Nephron (organoid): ENCODE measurements at regions not wholly inside any gene's neighbourhood (a gene's known extent, or its start where the extent isn't known, plus 50 kb on each side); places are given as distances from the start of the nearest gene placed in this dataset.
A peak's percentile ranks its signal among the peaks of the same experiment; 100 is the strongest.

Experiments used
- H3K27ac Mint-ChIP-seq, 3 experiments: 2 replicates each; pipeline ENCODE4 v1.8.0; 2020; ENCODE audit warnings: mixed read lengths in 3 of 3, mild to moderate bottlenecking in 2 of 3, moderate library complexity in 1 of 3
- H3K27me3 Mint-ChIP-seq: 2 replicates; pipeline ENCODE4 v1.8.0; 2021; ENCODE audit warnings: low read depth, mild to moderate bottlenecking, moderate library complexity, mixed read lengths
- H3K36me3 Mint-ChIP-seq: 2 replicates; pipeline ENCODE4 v1.8.0; 2020; ENCODE audit warnings: low read depth, mixed read lengths
- H3K4me1 Mint-ChIP-seq: 2 replicates; pipeline ENCODE4 v1.8.0; 2020; ENCODE audit warnings: mixed read lengths
- H3K4me3 Mint-ChIP-seq, 3 experiments: 2 replicates each; pipeline ENCODE4 v1.8.0; 2020; ENCODE audit warnings: mild to moderate bottlenecking in 3 of 3, mixed read lengths in 3 of 3, moderate library complexity in 2 of 3
- H3K9me3 Mint-ChIP-seq: 2 replicates; pipeline ENCODE4 v1.8.0; 2020; ENCODE audit warnings: mixed read lengths
- CTCF ChIP-seq, 3 experiments: fragments of 200-600 bp; sonication (generic); IDR thresholded peaks; one replicate each; pipeline ENCODE4 v1.5.0; 2021; ENCODE audit warnings: antibody characterized with exemption in 3 of 3; ENCODE audit not compliant: unreplicated experiment in 3 of 3

- no peak overlapping the region for H3K27ac Mint-ChIP-seq
- H3K9me3 Mint-ChIP-seq: peaks cover 3% of the 10 kb centered on the region
- peaks cover 92% of the 10 kb centered on the region for H3K27me3 Mint-ChIP-seq
- peaks cover 13% of the 10 kb centered on the region for H3K4me1 Mint-ChIP-seq
- no peaks in the 10 kb centered on the region for H3K36me3 Mint-ChIP-seq
- no peak for TF ChIP-seq CTCF (IDR thresholded peaks at IDR 0.05; ENCODE audit: unreplicated experiment in 3 of 3)
- H3K4me3 Mint-ChIP-seq: no peak overlapping the region
Observed at GRCh38 chr16:86070971-86071370, 172.0 kb downstream of the IRF8 start.

DNA sequence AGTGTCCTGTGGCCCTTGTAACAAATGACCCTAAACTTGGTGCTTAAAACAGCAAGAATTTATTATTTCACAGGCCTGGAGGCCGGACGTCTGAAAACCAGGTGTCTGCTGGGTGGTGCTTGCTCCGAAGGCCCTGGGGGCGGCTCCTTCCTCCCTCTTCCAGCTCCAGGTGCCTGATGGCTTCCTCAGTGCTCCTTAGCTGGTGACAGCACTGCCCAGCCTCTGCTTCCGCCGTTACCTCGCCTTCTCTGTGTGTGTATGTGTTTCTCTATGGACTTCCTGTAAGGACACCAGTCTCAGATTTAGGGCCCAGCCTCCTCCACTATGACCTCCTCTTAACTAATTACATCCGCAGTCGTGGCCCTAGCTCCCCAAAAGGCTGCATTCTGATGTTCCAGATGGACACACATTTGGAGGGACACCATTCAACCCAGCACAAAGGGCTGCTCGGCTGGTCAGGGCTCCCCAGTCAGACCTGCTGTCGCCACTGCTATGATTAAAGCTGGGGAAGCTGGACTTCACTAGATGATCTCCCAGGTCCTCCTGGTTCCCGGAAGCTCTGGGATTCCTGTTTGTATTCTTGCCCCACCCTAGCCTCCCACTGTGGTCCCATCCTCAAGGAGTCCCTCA is 172.8 kb downstream of the IRF8 start:
- no peak for TF ChIP-seq CTCF (IDR thresholded peaks at IDR 0.05; ENCODE audit: unreplicated experiment in 3 of 3)
- no peak overlapping the region for H3K27ac Mint-ChIP-seq
- H3K36me3 Mint-ChIP-seq: no peaks in the 10 kb centered on the region
- H3K4me1 Mint-ChIP-seq: peaks cover 13% of the 10 kb centered on the region
- H3K9me3 Mint-ChIP-seq: peaks cover 3% of the 10 kb centered on the region
- H3K27me3 Mint-ChIP-seq: peaks cover 90% of the 10 kb centered on the region
- no peak overlapping the region for H3K4me3 Mint-ChIP-seq

DNA sequence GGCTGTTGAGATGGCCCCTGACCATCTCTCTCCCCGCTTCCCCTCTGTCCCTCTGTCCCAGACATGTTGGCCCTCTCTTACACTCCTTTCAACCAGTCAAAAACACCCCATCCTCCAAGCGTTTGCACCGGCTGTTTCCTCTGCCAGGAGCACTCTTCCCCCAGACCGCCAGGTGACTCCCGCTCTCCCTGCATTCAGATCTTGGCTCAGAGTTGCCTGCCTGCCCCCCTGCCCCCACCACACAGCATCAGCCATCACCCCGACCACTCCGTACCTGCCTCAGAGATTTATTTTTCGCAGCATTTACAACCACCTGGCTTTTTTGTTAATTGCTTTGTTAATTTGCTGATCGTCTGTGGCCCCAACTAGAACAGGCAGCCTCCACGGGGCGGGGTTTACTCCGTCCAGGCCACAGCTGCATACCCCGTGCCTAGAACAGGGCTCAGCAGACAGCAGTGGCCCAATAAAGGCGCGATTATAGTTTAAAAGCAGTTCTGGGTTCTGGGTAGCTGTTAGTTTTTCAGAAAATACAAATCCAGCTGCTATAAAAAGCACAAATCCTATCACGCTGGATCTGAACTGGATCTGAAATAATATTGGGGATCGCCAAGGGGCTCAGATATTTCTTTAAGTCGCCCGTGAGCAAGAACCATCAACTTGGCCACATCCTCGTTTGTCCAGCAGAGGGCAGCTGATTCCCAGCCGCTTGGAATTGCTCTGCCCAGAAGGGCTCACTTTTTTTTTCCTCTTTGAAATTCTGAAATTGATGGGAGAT is 173.6 kb downstream of the IRF8 start:
- Mint-ChIP-seq H3K27me3 (peaks cover 90% of the 10 kb centered on the region), H3K4me1 (peaks cover 13% of the 10 kb centered on the region), H3K36me3 (no peaks in the 10 kb centered on the region), H3K27ac (no peak overlapping the region), H3K9me3 (peaks cover 3% of the 10 kb centered on the region), H3K4me3 (no peak overlapping the region)
- TF ChIP-seq CTCF (IDR thresholded peaks at IDR 0.05; ENCODE audit: unreplicated experiment in 3 of 3): peak; percentile 84 to 89 (median 86)

GRCh38 chr16:86073103-86073625 is 174.2 kb downstream of the IRF8 start:
- H3K36me3 Mint-ChIP-seq: no peaks in the 10 kb centered on the region
- peaks cover 13% of the 10 kb centered on the region for H3K4me1 Mint-ChIP-seq

GRCh38 chr16:86073763-86074493 is 175.0 kb downstream of the IRF8 start:
- no peaks in the 10 kb centered on the region for H3K36me3 Mint-ChIP-seq
- H3K4me3 Mint-ChIP-seq: no peak overlapping the region
- H3K4me1 Mint-ChIP-seq: peaks cover 13% of the 10 kb centered on the region
- peaks cover 3% of the 10 kb centered on the region for H3K9me3 Mint-ChIP-seq
- H3K27ac Mint-ChIP-seq: no peak overlapping the region
- no peak for TF ChIP-seq CTCF (IDR thresholded peaks at IDR 0.05; ENCODE audit: unreplicated experiment in 3 of 3)
- peaks cover 88% of the 10 kb centered on the region for H3K27me3 Mint-ChIP-seq

More at GRCh38 chr16:86073103-86073625, 174.2 kb downstream of the IRF8 start:
- no peak overlapping the region for H3K27ac Mint-ChIP-seq
- H3K4me3 Mint-ChIP-seq: no peak overlapping the region
- H3K9me3 Mint-ChIP-seq: peaks cover 3% of the 10 kb centered on the region
- TF ChIP-seq CTCF (IDR thresholded peaks at IDR 0.05; ENCODE audit: unreplicated experiment in 3 of 3): peak in 1 of 3 experiments; percentile 37
- H3K27me3 Mint-ChIP-seq: peaks cover 91% of the 10 kb centered on the region
